Dendritic cell treated with granulocyte-macrophage colony-stimulating factor and Interleukin-4, amounts not matched to agents 40 ng/mL and 50 ng/mL, for 4 days (primary cell): ENCODE measurements at regions not wholly inside any gene's neighbourhood (a gene's known extent, or its start where the extent isn't known, plus 50 kb on each side); places are given as distances from the start of the nearest gene placed in this dataset.
"Not testable (repeated sequence)": the region's sequence is repeated elsewhere in the genome, so short reads cannot be mapped to it uniquely, and the experiment has no call there.

ENCODE experiments used
- H3K27ac Mint-ChIP-seq: one replicate; pipeline ENCODE4 v1.8.0; 2022; ENCODE audit warnings: mild to moderate bottlenecking, mixed read lengths
- H3K27me3 Mint-ChIP-seq: one replicate; pipeline ENCODE4 v1.8.0; 2022; ENCODE audit warnings: mild to moderate bottlenecking, mixed read lengths
- H3K36me3 Mint-ChIP-seq: one replicate; pipeline ENCODE4 v1.8.0; 2022; ENCODE audit warnings: low read depth, mixed read lengths
- H3K4me1 Mint-ChIP-seq: one replicate; pipeline ENCODE4 v1.8.0; 2022; ENCODE audit warnings: low read depth, mixed read lengths
- H3K4me3 Mint-ChIP-seq: one replicate; pipeline ENCODE4 v1.8.0; 2022; ENCODE audit warnings: mild to moderate bottlenecking, moderate library complexity, mixed read lengths
- H3K9me3 Mint-ChIP-seq: one replicate; pipeline ENCODE4 v1.8.0; 2022; ENCODE audit warnings: mixed read lengths
- intact Hi-C: fragments of 100-400 bp; cut with micrococcal nuclease; formaldehyde crosslinking; loops from one replicate; pipeline ENCODE4 v1.15.0; 2022

DNA sequence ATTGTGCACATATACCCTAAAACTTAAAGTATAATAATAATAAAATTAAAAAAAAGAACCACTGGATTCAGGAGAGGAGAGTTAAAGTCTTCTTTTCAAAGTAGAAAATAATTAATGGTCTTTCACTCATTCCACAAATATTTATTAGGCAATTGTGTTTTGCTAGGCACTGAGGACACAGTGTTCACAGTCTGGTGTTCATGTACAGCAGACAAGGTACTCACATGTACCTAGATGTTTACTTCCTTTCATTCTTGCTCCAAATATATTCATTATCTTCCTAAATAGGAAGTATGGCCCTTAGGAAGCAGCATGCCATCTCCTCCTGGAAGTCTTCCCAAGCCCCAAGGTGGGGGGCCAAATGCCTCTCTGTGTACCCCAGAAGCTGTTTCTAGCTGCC lies 265.0 kb downstream of the NPHP4 start:
- intact Hi-C loops = no loop called here
- no peaks in the 10 kb centered on the region for H3K4me1 Mint-ChIP-seq
- H3K27ac Mint-ChIP-seq = no peak overlapping the region
- H3K4me3 Mint-ChIP-seq = no peak overlapping the region
- H3K27me3 Mint-ChIP-seq = no peaks in the 10 kb centered on the region
- H3K36me3 Mint-ChIP-seq = no peaks in the 10 kb centered on the region
- no peaks in the 10 kb centered on the region for H3K9me3 Mint-ChIP-seq

DNA sequence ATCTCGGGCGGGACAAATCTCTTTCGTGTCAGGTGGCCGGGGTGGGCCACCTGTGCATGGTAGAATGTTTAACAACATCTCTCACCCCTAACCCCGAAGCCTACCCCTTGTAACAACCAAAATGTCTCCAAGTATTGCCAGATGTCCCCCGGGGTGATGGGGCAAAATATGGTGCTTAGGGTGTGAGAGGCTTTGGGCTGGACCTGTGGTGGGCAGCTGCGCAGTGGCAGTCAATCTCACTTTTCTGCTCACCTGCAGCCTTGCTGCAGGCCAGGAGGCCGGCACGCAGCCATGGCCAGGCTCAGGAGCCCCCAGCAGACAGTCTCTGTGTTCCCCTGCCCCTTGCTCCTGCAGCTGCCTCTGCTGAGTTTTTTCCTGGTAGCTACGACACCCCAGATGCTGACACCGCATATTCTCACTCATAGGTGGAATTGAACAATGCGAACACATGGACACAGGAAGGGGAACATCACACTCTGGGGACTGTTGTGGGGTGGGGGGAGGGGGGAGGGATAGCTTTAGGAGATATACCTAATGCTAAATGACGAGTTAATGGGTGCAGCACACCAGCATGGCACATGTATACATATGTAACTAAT lies 265.5 kb downstream of the NPHP4 start:
- H3K36me3 Mint-ChIP-seq, H3K9me3 Mint-ChIP-seq, H3K4me1 Mint-ChIP-seq, H3K27me3 Mint-ChIP-seq, H3K27ac Mint-ChIP-seq, H3K4me3 Mint-ChIP-seq, intact Hi-C loops: not testable (repeated sequence)

DNA sequence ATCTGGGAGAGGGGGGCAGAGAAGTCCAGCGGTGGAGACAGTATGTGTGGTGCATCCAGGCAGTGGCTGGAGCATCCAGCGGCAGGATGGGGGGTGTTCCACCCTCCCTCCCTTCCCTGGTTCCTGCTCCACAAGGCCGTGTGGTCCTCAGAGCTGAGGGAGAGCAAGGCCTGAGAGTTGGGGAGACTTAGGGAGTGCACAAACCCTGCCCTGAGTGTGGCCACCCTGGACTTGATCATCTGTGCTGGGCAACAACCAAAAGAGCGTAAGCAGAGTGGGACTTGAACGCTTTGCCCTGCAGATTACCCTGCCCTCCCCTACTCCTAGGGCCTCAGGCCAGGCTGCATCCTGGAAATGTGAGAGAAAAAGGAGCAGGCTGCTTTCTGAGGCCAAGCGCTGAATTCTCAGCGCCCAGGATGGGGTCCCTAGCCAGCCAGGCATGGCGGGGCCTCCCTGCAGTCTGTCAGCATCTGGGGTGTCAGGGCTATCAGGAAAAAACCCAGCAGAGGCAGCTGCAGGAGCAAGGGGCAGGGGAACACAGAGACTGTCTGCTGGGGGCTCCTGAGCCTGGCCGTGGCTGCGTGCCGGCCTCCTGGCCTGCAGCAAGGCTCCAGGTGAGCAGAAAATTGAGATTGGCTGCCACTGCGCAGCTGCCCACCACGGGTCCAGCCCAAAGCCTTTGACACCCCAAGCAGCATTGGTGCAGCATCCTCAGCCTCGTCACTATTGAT lies 266.2 kb downstream of the NPHP4 start:
- H3K36me3 Mint-ChIP-seq = no peaks in the 10 kb centered on the region

DNA sequence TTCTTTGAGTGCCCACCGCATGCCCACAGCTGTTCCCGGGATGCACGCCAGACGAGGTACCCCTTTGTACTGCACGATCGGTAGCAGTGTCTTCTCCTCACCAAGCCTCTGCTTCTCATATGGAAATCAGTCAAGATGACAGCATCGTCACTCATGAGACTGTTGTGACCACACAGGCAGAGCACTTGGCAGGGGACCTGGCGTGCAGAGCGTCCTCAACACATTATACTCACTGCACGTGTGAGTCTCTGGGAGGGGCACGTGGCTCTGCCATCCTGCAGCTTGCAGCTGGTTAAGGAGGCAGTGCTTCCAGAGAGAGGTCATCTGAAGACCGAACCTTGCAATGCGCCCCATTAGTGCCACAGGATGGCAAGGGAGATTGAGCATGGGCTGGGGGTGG lies 266.8 kb downstream of the NPHP4 start:
- H3K27me3 Mint-ChIP-seq = no peaks in the 10 kb centered on the region
- H3K36me3 Mint-ChIP-seq = no peaks in the 10 kb centered on the region
- H3K4me1 Mint-ChIP-seq = no peaks in the 10 kb centered on the region
- no peak overlapping the region for H3K4me3 Mint-ChIP-seq
- intact Hi-C loops = no loop called here
- no peaks in the 10 kb centered on the region for H3K9me3 Mint-ChIP-seq
- H3K27ac Mint-ChIP-seq = no peak overlapping the region

More for the DNA sequence above, 266.2 kb downstream of the NPHP4 start:
- Mint-ChIP-seq H3K27ac (no peak overlapping the region), H3K27me3 (no peaks in the 10 kb centered on the region), H3K4me1 (no peaks in the 10 kb centered on the region), H3K4me3 (no peak overlapping the region), H3K9me3 (no peaks in the 10 kb centered on the region)
- intact Hi-C loops = no loop called here

DNA sequence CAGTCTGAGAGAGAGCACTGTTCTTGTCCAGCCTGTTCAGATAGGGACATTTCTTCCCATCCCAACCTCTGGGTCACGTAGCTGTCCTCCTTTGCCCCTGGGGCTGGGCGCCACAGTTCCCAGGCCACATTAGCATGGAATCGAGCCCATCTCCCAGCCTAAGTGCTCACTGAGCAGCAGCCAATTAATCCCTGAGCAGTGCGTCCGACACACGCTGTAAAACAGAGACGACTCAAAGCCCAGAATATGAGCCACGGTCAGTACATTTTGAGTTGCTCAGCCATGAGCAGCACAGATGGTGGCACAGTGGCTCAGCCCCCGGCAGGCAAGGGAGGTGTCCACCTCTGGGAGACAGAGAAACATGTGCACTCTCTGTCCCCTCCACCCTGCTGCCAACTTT lies 267.4 kb downstream of the NPHP4 start:
- Mint-ChIP-seq H3K36me3 (no peaks in the 10 kb centered on the region), H3K9me3 (no peaks in the 10 kb centered on the region), H3K27me3 (peaks cover 4% of the 10 kb centered on the region), H3K27ac (no peak overlapping the region), H3K4me3 (no peak overlapping the region), H3K4me1 (no peaks in the 10 kb centered on the region)
- intact Hi-C loops = no loop called here

DNA sequence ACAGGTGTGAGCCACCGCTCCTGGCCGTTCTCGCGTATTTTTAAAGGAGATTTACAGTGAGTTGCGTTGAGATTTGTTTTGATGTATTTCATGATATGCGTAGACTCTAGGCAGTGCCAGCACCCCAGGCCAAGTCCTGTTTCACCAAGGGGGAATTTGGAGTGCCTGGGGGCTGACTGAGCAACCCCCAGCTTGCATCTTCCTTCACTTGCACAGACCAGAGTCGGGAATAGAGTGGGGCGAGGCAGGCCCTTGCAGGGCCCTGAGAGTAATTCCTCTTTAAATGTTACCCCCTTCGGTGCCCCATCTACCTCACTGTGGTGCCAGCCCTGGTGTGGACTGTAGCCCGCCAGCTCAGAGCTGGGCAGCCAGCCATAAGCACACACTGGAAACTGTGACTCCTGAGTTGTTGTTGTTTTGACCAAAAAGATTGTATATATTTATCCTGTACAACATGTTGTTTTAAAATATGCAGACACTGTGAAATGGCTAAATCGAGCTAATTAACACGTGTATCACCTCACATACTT lies 269.5 kb downstream of the NPHP4 start:
- Mint-ChIP-seq H3K27ac (no peak overlapping the region), H3K27me3 (peaks cover 12% of the 10 kb centered on the region), H3K4me3 (no peak overlapping the region), H3K4me1 (peaks cover 5% of the 10 kb centered on the region), H3K36me3 (no peaks in the 10 kb centered on the region), H3K9me3 (no peaks in the 10 kb centered on the region)
- intact Hi-C loops = no loop called here

DNA sequence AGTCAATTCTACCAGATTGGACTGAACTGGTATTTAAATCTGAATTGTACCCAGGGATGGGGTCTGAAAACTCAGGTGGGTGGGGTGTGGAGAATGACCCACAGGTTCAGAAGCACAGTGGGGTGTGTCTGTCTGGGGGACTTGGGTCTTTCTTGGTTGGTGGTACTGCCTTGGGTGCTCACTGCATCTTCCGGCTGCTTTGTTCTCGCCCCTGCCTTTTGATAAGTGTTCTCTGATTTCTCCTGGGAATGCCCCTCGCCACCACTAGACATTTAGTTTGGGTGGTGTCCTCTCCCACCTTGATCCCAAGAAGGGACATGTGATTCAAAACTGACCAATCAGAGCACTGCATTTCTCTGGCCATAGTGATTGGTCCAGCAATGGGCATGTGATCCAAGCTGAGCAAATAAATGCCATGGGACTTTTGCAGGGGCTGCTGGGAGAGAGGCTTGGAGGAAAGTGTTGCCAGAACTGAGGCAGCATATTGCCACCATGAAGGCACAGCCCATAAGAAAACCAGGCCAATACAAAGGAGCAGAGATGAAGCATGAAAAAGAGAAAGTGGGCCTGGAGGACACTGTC lies 270.5 kb downstream of the NPHP4 start:
- intact Hi-C loops = no loop called here
- peaks cover 11% of the 10 kb centered on the region for H3K4me1 Mint-ChIP-seq
- peaks cover 12% of the 10 kb centered on the region for H3K27me3 Mint-ChIP-seq
- no peak overlapping the region for H3K27ac Mint-ChIP-seq
- no peaks in the 10 kb centered on the region for H3K36me3 Mint-ChIP-seq
- H3K4me3 Mint-ChIP-seq = no peak overlapping the region
- H3K9me3 Mint-ChIP-seq = no peaks in the 10 kb centered on the region

DNA sequence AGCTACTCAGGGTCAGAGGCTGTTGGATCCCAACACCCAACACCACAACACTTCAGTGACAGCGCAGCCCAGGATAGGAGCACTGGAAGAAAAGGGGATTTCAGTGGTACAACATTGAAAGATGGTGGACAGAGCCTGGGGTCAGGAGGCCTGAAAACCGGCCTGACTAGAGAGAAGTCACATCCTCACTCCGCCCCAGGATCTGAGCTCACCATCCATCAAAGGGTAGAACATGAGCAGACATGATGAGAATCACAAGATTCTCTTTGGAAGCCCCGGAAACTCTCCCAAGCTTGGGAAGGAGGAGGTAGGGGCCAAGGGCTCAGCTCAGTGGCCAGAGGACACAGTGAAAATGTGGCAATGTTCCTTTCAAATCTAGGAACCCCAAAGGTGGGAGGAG lies 271.3 kb downstream of the NPHP4 start:
- peaks cover 11% of the 10 kb centered on the region for H3K4me1 Mint-ChIP-seq
- H3K27ac Mint-ChIP-seq = no peak overlapping the region
- intact Hi-C loops = no loop called here
- no peaks in the 10 kb centered on the region for H3K9me3 Mint-ChIP-seq
- H3K36me3 Mint-ChIP-seq = no peaks in the 10 kb centered on the region
- peaks cover 20% of the 10 kb centered on the region for H3K27me3 Mint-ChIP-seq
- H3K4me3 Mint-ChIP-seq = no peak overlapping the region

DNA sequence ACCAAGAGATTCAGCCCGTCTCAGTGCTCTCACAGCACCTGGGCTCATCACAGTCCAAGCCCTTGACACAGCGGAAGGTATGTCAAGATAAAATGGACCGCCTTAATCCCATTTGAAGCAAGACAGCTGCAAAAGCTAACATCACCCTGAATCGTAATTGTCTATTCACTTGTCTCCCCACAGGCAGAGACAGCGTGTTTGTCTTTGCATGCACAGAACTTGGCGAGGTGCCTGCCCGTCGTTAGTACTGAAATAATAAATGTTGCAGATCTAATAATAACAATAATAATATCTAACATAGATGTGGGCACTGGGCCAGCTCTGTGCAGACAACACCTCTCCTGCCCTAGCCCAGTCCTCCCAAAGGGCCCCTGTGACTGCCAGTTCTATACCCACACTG lies 271.7 kb downstream of the NPHP4 start:
- no peak overlapping the region for H3K4me3 Mint-ChIP-seq

DNA sequence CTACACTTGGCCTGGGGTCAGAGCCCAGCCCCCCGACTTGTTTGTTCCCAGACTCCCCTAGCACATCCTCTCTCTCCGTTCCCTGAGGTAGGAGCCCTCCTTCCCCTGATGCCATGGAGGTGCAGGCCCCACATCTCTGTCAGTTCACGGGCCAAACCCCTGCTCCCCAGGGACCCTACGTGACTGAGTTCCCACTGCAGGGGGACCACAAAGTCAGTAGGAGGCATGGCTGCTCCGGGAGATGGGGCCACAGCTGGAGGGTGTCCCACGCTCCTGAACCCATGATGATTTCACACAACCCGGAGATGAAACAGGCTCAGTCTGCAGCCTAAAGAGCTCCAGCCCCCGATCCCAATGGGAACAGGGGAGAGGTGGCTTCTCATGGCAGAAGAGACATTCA lies 272.2 kb downstream of the NPHP4 start:
- peaks cover 22% of the 10 kb centered on the region for H3K27me3 Mint-ChIP-seq
- peaks cover 11% of the 10 kb centered on the region for H3K4me1 Mint-ChIP-seq
- intact Hi-C loops = no loop called here
- H3K9me3 Mint-ChIP-seq = no peaks in the 10 kb centered on the region
- no peak overlapping the region for H3K27ac Mint-ChIP-seq
- no peaks in the 10 kb centered on the region for H3K36me3 Mint-ChIP-seq
- H3K4me3 Mint-ChIP-seq = no peak overlapping the region

More for the DNA sequence above, 271.7 kb downstream of the NPHP4 start:
- Mint-ChIP-seq H3K27me3 (peaks cover 22% of the 10 kb centered on the region), H3K36me3 (no peaks in the 10 kb centered on the region), H3K9me3 (no peaks in the 10 kb centered on the region), H3K4me1 (peaks cover 11% of the 10 kb centered on the region), H3K27ac (no peak overlapping the region)
- intact Hi-C loops = no loop called here

DNA sequence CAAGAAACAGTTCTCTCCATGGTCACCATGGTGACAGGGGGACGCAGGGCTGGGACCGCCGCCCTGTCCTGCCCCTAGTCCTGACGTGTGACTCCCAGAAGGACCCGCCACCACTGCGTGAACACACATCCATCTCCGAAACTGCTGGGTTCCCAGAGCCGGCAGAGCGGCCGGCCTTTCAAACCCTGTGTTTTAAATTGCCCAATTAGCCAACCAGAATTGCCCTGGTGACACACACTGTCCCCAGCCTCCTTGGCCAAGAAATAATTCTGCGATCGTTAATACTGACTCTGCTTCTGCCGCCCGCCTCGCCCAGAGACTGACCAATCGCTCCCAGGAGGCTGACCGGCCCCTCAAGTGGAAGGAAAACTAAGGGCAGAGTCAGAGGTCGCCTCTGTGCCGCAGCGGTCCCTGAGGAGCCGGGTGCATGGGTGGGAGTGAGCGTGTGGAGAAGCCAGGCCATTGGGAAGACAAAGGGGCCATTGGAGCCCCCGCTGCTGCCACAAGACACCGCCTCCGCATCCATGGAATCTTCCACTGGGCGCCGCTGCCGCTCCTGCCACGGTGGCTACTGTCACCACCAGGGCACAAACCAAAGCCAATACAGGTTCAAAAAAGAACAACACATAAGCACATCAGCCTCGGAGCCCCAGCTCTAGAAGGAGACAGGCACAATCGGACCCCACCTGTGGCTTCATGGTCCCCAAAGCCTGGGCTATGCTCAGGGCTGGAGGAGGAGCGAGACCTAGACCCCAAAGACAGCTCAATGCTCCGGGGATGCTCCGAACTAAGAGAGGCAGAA lies 273.2 kb downstream of the NPHP4 start:
- peaks cover 22% of the 10 kb centered on the region for H3K27me3 Mint-ChIP-seq
- H3K27ac Mint-ChIP-seq = no peak overlapping the region
- intact Hi-C loops = no loop called here

DNA sequence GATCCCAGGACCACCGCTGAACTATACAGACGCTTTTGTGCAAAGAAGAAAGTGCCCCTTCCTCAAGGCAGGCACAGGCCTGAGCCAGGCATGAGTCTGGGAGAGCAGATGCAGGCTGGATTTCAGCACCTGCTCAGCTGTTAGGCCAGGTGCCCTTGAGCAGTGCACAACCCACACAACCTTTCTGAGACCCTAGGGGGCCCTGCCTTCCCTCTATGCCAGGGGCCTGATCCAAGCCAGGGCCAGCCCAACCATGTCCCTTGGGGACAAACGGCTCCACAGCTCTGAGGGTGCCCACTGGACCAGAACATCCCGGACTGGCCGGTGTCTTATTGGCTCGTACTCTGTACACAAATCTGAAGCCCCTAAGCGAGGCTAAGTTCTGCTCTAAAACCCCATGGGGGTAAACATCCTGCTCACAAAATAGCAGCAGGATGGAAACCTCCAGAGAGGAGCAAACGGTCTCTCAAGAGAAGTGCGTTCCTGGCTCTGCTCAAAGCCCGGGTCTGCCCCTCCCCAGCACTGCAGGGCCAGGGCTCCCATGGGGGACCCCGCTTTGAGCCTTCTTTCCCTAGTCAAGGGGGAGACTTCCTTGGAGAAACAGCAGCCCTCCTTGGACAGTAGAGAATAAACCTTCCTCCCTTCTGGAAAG lies 275.1 kb downstream of the NPHP4 start:
- peaks cover 11% of the 10 kb centered on the region for H3K4me1 Mint-ChIP-seq
- intact Hi-C loops = no loop called here
- H3K27me3 Mint-ChIP-seq = peaks cover 26% of the 10 kb centered on the region
- no peak overlapping the region for H3K4me3 Mint-ChIP-seq
- H3K27ac Mint-ChIP-seq = no peak overlapping the region
- H3K36me3 Mint-ChIP-seq = no peaks in the 10 kb centered on the region
- H3K9me3 Mint-ChIP-seq = no peaks in the 10 kb centered on the region

More for the DNA sequence above, 273.2 kb downstream of the NPHP4 start:
- Mint-ChIP-seq H3K4me1 (peaks cover 11% of the 10 kb centered on the region), H3K9me3 (no peaks in the 10 kb centered on the region), H3K4me3 (no peak overlapping the region), H3K36me3 (no peaks in the 10 kb centered on the region)

DNA sequence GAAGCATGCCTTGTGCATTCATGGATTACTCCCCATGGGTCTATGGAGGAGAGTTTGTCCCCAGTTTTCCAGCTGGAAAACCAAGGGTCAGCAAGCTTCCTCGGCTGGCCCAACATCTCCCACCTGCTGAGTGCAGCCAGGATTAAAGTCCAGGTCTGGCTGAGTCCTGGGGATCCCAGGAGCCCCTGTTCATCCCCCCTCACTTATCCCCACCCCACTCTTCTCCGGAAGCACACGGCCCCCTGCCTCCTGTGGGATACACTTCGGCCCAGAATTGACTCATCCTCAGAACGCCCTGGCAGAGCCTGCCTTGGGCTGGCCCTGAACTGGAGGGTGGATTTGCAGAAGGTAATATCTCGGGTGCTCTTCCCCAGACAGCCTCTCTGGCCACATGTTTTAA lies 276.1 kb downstream of the NPHP4 start:
- Mint-ChIP-seq H3K27me3 (peaks cover 26% of the 10 kb centered on the region), H3K4me3 (no peak overlapping the region), H3K4me1 (peaks cover 11% of the 10 kb centered on the region), H3K9me3 (no peaks in the 10 kb centered on the region), H3K27ac (no peak overlapping the region), H3K36me3 (no peaks in the 10 kb centered on the region)
- intact Hi-C loops = no loop called here
